Thoracic aorta (tissue), 2 donors: ENCODE measurements at regions not wholly inside any gene's neighbourhood (a gene's known extent, or its start where the extent isn't known, plus 50 kb on each side); places are given as distances from the start of the nearest gene placed in this dataset.

ENCODE experiments used
- ATAC-seq: fragments of 150-250 bp; one replicate; pipeline ENCODE4 v1.8.0; 2017; ENCODE audit warnings: low read depth; ENCODE audit not compliant: insufficient number of reproducible peaks, low FRiP score
- DNase-seq: peaks from one replicate; pipeline ENCODE4 v3.0.0-alpha.2; 2020; ENCODE audit warnings: low spot score
- H3K27ac ChIP-seq, 2 donors: fragments of 200-600 bp; sonication (generic); 1 replicate in 1 of 2; 2 replicates in 1 of 2; pipeline ENCODE4 v1.5.1; 2016; ENCODE audit warnings: mild to moderate bottlenecking in 2 of 2, moderate library complexity in 2 of 2
- H3K27me3 ChIP-seq: fragments of 200-600 bp; sonication (generic); replicated peaks from 2 replicates; pipeline ENCODE4 v1.6.0; 2016; ENCODE audit warnings: mild to moderate bottlenecking; ENCODE audit not compliant: insufficient read depth
- H3K36me3 ChIP-seq: fragments of 200-600 bp; sonication (generic); one replicate; pipeline ENCODE4 v1.5.1; 2016
- H3K4me1 ChIP-seq, 2 donors: fragments of 200-600 bp; sonication (generic); 1 replicate in 1 of 2; 2 replicates in 1 of 2; pipeline versions ENCODE4 v1.5.1 to v1.6.0; 2016; ENCODE audit warnings: low read depth in 2 of 2, mild to moderate bottlenecking in 1 of 2; ENCODE audit not compliant: control insufficient read depth in 1 of 2
- H3K4me3 ChIP-seq: fragments of 200-600 bp; sonication (generic); 2 replicates; pipeline ENCODE4 v1.5.1; 2016; ENCODE audit warnings: mild to moderate bottlenecking
- H3K9me3 ChIP-seq: fragments of 200-600 bp; sonication (generic); 2 replicates; pipeline ENCODE4 v1.5.1; 2016
- TF ChIP-seq, protein P1 (sequence below): fragments of 200-600 bp; sonication (generic); IDR thresholded peaks from one replicate; pipeline ENCODE4 v1.5.1; 2019; ENCODE audit warnings: antibody characterized with exemption

DNA sequence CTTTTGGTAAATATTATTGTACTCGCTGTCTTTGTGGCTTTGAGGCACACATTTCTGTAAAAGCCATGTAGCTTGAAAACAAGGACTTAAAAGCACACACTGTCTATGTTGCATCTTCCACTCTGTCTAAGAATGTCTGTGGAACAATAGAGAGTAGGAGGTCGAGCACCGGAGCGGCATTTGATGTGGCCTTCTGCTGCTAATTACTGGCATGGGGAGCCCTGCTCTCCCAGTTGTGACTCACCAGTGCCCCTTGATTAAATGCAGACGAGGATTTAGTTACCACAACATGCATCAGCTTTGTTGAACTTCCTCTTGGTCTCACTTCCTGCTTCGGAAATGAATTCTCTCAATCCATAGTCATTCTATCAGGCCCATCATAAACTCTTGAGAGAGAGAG lies 680.7 kb upstream of the SLC35B3 start:
- no peaks in the 10 kb centered on the region for H3K36me3 ChIP-seq
- H3K27ac ChIP-seq = no peak overlapping the region
- no peak for DNase-seq
- no peak for ATAC-seq
- H3K27me3 ChIP-seq = no peaks in the 10 kb centered on the region
- H3K9me3 ChIP-seq = no peaks in the 10 kb centered on the region
- H3K4me1 ChIP-seq = no peaks in the 10 kb centered on the region
- H3K4me3 ChIP-seq = no peak overlapping the region
- TF ChIP-seq, protein P1, sequence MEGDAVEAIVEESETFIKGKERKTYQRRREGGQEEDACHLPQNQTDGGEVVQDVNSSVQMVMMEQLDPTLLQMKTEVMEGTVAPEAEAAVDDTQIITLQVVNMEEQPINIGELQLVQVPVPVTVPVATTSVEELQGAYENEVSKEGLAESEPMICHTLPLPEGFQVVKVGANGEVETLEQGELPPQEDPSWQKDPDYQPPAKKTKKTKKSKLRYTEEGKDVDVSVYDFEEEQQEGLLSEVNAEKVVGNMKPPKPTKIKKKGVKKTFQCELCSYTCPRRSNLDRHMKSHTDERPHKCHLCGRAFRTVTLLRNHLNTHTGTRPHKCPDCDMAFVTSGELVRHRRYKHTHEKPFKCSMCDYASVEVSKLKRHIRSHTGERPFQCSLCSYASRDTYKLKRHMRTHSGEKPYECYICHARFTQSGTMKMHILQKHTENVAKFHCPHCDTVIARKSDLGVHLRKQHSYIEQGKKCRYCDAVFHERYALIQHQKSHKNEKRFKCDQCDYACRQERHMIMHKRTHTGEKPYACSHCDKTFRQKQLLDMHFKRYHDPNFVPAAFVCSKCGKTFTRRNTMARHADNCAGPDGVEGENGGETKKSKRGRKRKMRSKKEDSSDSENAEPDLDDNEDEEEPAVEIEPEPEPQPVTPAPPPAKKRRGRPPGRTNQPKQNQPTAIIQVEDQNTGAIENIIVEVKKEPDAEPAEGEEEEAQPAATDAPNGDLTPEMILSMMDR = no peak

DNA sequence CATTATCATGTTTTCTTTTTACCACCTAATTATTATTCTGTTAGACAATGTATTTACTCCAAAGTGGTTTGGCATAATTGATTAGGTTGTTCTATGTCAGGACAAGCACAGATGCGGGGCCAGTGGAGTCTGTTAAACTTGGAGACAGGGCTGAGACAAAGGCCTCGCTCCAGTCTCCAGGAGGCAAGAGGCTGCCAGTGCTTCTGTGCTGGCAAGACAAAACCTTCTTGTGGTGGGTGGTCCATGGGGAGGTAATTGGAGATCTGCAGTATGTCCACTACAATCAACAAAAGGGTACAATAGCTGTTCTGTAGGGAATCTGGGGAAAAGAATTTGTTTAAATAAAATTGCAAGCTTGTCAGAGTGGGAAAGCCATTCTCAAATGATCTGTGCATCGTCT lies 677.2 kb upstream of the SLC35B3 start:
- no peaks in the 10 kb centered on the region for H3K4me1 ChIP-seq
- H3K4me3 ChIP-seq = no peak overlapping the region
- no peaks in the 10 kb centered on the region for H3K27me3 ChIP-seq
- H3K9me3 ChIP-seq = no peaks in the 10 kb centered on the region
- no peak overlapping the region for H3K27ac ChIP-seq
- TF ChIP-seq, protein P1 = no peak
- ATAC-seq (no peak), DNase-seq (no peak)
- no peaks in the 10 kb centered on the region for H3K36me3 ChIP-seq

DNA sequence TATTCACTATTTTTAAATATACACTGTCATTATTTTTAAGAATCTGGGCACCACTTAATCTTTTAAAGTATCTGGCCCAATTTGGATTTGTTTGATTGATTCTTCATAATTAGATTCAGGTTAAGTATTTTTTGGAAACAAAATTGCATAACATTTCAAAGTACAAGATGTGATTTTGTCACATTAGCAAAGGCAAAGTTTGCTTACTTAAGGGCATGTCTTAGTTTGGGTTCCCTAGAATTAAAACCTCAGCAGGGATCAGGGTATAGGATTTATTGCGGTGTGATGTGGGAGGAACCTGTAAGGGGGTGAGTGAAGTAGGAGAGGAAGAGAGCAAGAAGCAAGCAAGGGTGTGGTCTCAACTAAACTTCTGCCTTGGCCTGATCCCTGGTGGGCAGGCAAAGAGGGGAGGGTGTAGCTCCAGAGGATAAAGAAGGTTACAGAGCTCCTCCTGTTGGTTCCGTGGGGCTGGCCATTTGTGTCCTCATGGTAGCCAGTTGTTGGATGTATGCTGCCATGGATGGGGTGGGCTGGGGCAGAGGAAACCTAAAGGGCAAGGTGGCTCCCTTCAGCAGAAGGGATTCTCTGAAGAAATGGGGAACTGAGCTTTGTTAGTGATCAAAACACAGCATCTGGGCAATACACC lies 668.7 kb upstream of the SLC35B3 start:
- Histone ChIP-seq H3K4me1 (no peaks in the 10 kb centered on the region), H3K27ac (no peak overlapping the region), H3K4me3 (no peak overlapping the region), H3K9me3 (no peaks in the 10 kb centered on the region), H3K27me3 (no peaks in the 10 kb centered on the region), H3K36me3 (no peaks in the 10 kb centered on the region)
- TF ChIP-seq, protein P1 = no peak
- ATAC-seq (no peak), DNase-seq (no peak)

DNA sequence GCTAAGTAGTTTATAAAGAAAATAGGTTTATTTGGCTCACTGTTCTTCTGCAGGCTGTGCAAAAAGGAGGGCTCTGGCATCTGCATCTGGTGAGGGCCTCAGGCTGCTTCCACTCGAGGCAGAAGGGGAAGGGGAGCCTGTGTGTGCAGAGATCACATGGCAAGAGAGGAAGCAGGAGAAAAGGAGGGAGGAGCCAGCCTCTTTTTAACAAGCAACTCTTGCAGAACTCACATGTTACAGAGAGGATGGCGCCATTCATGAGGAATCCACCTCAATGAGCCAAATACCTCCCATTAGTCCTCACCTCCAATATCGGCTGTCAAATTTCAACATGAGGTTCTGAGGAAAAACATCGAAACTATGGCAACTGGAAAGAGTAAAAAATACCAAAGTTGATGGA lies 666.6 kb upstream of the SLC35B3 start:
- no peaks in the 10 kb centered on the region for H3K9me3 ChIP-seq
- no peak overlapping the region for H3K27ac ChIP-seq
- no peaks in the 10 kb centered on the region for H3K4me1 ChIP-seq
- DNase-seq (no peak), ATAC-seq (no peak)
- no peaks in the 10 kb centered on the region for H3K27me3 ChIP-seq
- no peaks in the 10 kb centered on the region for H3K36me3 ChIP-seq
- H3K4me3 ChIP-seq = no peak overlapping the region
- TF ChIP-seq, protein P1 = no peak

DNA sequence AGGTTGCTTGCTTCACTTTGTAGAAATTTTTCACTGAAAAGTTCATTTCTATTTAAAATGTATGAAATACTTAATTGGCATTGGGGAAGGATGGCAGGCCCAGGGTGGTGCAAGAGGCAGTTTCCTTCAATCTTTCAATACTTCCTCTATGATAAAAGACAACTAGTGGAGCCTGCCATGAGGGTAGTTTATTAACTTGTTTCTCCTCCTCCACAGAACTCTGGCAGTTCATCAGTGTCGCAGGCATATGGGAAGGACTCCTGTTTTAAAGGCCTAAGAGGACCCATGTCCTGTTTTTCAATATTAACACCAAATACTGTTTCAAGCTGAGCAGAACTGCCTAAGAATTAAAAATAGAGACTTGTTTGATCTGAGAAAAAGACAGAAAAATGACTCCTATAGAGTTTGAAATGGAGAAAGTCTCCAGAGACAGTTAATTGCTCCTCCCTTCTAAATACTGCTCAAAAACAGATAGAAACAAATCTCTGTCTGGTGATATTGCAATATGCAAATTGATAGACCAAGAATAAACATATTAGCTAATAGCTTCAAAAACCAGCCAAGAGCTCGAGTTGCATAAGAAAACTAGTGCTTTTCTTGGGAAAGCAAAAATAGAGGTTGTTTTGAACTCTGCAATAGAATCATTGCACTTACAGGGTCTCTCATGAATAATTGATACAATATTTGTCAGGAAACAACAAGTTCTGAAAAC lies 665.7 kb upstream of the SLC35B3 start:
- no peak overlapping the region for H3K4me3 ChIP-seq
- H3K36me3 ChIP-seq = no peaks in the 10 kb centered on the region
- ATAC-seq = no peak
- H3K27ac ChIP-seq = no peak overlapping the region
- no peaks in the 10 kb centered on the region for H3K9me3 ChIP-seq
- TF ChIP-seq, protein P1 = no peak
- DNase-seq = no peak
- no peaks in the 10 kb centered on the region for H3K27me3 ChIP-seq
- H3K4me1 ChIP-seq = no peaks in the 10 kb centered on the region
